A673 (cell line): ENCODE measurements at regions not wholly inside any gene's neighbourhood (a gene's known extent, or its start where the extent isn't known, plus 50 kb on each side); places are given as distances from the start of the nearest gene placed in this dataset.

Experiments used
- CTCF ChIP-seq: fragments of 300-800, 200-600 bp; sonication (generic); conservative IDR thresholded peaks from 2 replicates; pipeline ENCODE4 v1.5.1; 2017; ENCODE audit warnings: low read depth, mild to moderate bottlenecking, antibody characterized with exemption, low read length, moderate library complexity, mixed read lengths
- EZH2 ChIP-seq: fragments of 200-600 bp; sonication (generic); IDR thresholded peaks from 2 replicates; pipeline ENCODE4 v1.6.1; 2017; ENCODE audit warnings: borderline replicate concordance, low read depth, mild to moderate bottlenecking, mixed read lengths, antibody characterized with exemption, low read length; ENCODE audit not compliant: poor library complexity, severe bottlenecking

- TF ChIP-seq CTCF (no peak), EZH2 (no peak)
These were observed 95.3 kb downstream of the EDN3 start for GRCh38 chr20:59395729-59396128.
